Retinal pigment epithelial cell (primary cell): ENCODE measurements at regions not wholly inside any gene's neighbourhood (a gene's known extent, or its start where the extent isn't known, plus 50 kb on each side); places are given as distances from the start of the nearest gene placed in this dataset.

ENCODE experiments used
- DNase-seq: peaks from one replicate; pipeline ENCODE4 v3.0.0-alpha.2; 2010; ENCODE audit warnings: low read depth
- H3K4me3 ChIP-seq: 2 replicates; pipeline ENCODE4 v1.5.1; 2011; ENCODE audit warnings: mild to moderate bottlenecking, low read length, control low read depth, moderate library complexity
- CTCF ChIP-seq: conservative IDR thresholded peaks from 2 replicates; pipeline ENCODE4 v1.5.1; 2011; ENCODE audit warnings: low read depth, low read length, control low read depth, inconsistent platforms

GRCh38 chr5:12848709-12849108 lies 944.5 kb upstream of the CTNND2 start:
- no peak overlapping the region for H3K4me3 ChIP-seq
- no peak for TF ChIP-seq CTCF

GRCh38 chr5:12845549-12846159 lies 941.4 kb upstream of the CTNND2 start:
- no peak for TF ChIP-seq CTCF
- no peak for DNase-seq
- no peak overlapping the region for H3K4me3 ChIP-seq

More at GRCh38 chr5:12848709-12849108, 944.5 kb upstream of the CTNND2 start:
- DNase-seq: no peak

GRCh38 chr5:12840972-12841371 lies 936.7 kb upstream of the CTNND2 start:
- no peak overlapping the region for H3K4me3 ChIP-seq
- no peak for TF ChIP-seq CTCF
- DNase-seq: no peak

GRCh38 chr5:12837592-12837991 lies 933.3 kb upstream of the CTNND2 start:
- DNase-seq: no peak
- TF ChIP-seq CTCF: no peak
- no peak overlapping the region for H3K4me3 ChIP-seq

GRCh38 chr5:12825163-12825562 lies 920.9 kb upstream of the CTNND2 start:
- no peak for TF ChIP-seq CTCF

GRCh38 chr5:12805165-12805698 lies 901.0 kb upstream of the CTNND2 start:
- DNase-seq: no peak
- H3K4me3 ChIP-seq: no peak overlapping the region
- TF ChIP-seq CTCF: no peak

More at GRCh38 chr5:12825163-12825562, 920.9 kb upstream of the CTNND2 start:
- no peak for DNase-seq
- no peak overlapping the region for H3K4me3 ChIP-seq

- no peak for TF ChIP-seq CTCF
Observed at GRCh38 chr5:12799165-12799564, 894.9 kb upstream of the CTNND2 start.

More at GRCh38 chr5:12799165-12799564, 894.9 kb upstream of the CTNND2 start:
- DNase-seq: no peak
- H3K4me3 ChIP-seq: no peak overlapping the region
